Activated naive CD4-positive, alpha-beta T cell treated with anti-CD3 and anti-CD28 coated beads, Interleukin-2, amount 50 U/mL, for 24 hours (primary cell): ENCODE measurements at regions not wholly inside any gene's neighbourhood (a gene's known extent, or its start where the extent isn't known, plus 50 kb on each side); places are given as distances from the start of the nearest gene placed in this dataset.
"Not testable (repeated sequence)": the region's sequence is repeated elsewhere in the genome, so short reads cannot be mapped to it uniquely, and the experiment has no call there.

Source experiments
- H3K27ac Mint-ChIP-seq: one replicate; pipeline ENCODE4 v1.8.0; 2021; ENCODE audit warnings: mild to moderate bottlenecking, mixed read lengths
- H3K27me3 Mint-ChIP-seq: one replicate; pipeline ENCODE4 v1.8.0; 2021; ENCODE audit warnings: mixed read lengths
- H3K36me3 Mint-ChIP-seq: one replicate; pipeline ENCODE4 v1.8.0; 2021; ENCODE audit warnings: mixed read lengths
- H3K4me1 Mint-ChIP-seq: one replicate; pipeline ENCODE4 v1.8.0; 2021; ENCODE audit warnings: mixed read lengths
- H3K4me3 Mint-ChIP-seq: one replicate; pipeline ENCODE4 v1.8.0; 2021; ENCODE audit warnings: mild to moderate bottlenecking, mixed read lengths
- H3K9me3 Mint-ChIP-seq: one replicate; pipeline ENCODE4 v1.8.0; 2021; ENCODE audit warnings: mixed read lengths

- Mint-ChIP-seq H3K4me1 (peaks cover 13% of the 10 kb centered on the region), H3K9me3 (peaks cover 12% of the 10 kb centered on the region), H3K36me3 (peaks cover 3% of the 10 kb centered on the region), H3K27ac (no peak overlapping the region), H3K27me3 (no peaks in the 10 kb centered on the region), H3K4me3 (no peak overlapping the region)
Observed at GRCh38 chr14:38045461-38045860, 162.2 kb upstream of the SSTR1 start.

DNA sequence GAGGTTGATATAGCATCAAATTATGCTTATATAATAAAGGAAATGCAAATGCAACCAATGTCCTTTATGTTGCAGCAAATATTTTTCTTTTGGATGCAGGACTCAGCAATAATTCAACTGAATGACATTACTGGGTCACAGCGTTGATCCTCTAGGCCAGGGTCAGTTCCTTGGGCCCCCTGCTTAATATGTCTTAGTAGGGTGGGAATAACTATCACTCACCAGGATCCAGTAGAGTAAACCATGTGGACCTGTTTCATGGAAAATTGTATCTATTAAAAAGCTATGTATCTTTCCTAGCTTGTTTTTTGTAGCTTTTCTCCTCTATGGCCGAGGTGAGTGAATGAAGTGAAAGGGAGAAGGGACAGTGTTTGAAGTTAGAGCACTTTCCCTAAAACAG, 161.5 kb upstream of the SSTR1 start:
- Mint-ChIP-seq H3K9me3 (peaks cover 16% of the 10 kb centered on the region), H3K27ac (no peak overlapping the region), H3K4me3 (no peak overlapping the region), H3K36me3 (peaks cover 3% of the 10 kb centered on the region), H3K27me3 (no peaks in the 10 kb centered on the region), H3K4me1 (peaks cover 13% of the 10 kb centered on the region)

- H3K4me1 Mint-ChIP-seq: peaks cover 13% of the 10 kb centered on the region
- H3K4me3 Mint-ChIP-seq: no peak overlapping the region
- H3K9me3 Mint-ChIP-seq: peaks cover 16% of the 10 kb centered on the region
- H3K36me3 Mint-ChIP-seq: peaks cover 3% of the 10 kb centered on the region
- no peaks in the 10 kb centered on the region for H3K27me3 Mint-ChIP-seq
- no peak overlapping the region for H3K27ac Mint-ChIP-seq
Observed at GRCh38 chr14:38047195-38047902, 160.4 kb upstream of the SSTR1 start.

- Mint-ChIP-seq H3K4me1 (peaks cover 19% of the 10 kb centered on the region), H3K4me3 (no peak overlapping the region), H3K27ac (no peak overlapping the region)
Observed at GRCh38 chr14:38053666-38054065, 154.0 kb upstream of the SSTR1 start.

GRCh38 chr14:38056270-38056669, 151.4 kb upstream of the SSTR1 start:
- Mint-ChIP-seq H3K36me3 (no peaks in the 10 kb centered on the region), H3K9me3 (no peaks in the 10 kb centered on the region), H3K4me3 (no peak overlapping the region), H3K27ac (no peak overlapping the region), H3K27me3 (no peaks in the 10 kb centered on the region), H3K4me1 (peaks cover 19% of the 10 kb centered on the region)

More at GRCh38 chr14:38053666-38054065, 154.0 kb upstream of the SSTR1 start:
- Mint-ChIP-seq H3K9me3 (peaks cover 11% of the 10 kb centered on the region), H3K27me3 (no peaks in the 10 kb centered on the region), H3K36me3 (peaks cover 3% of the 10 kb centered on the region)

DNA sequence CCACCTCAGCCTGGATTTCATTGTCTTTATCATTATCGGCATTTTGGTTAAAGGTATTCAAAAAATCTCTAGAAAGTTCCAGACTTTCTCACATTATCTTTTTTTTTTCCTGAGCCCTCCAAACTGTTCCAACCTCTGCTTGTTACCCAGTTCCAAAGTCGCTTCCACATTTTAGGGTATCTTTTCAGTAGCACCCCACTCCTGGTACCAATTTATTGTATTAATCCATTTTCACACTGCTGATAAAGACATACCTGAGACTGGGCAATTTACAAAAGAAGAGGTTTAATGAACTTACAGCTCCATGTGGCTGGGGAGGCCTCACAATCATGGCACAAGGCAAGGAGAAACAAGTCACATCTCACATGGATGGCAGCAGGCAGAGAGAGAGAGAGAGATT, 145.5 kb upstream of the SSTR1 start:
- peaks cover 29% of the 10 kb centered on the region for H3K4me1 Mint-ChIP-seq
- not testable (repeated sequence) for H3K36me3 Mint-ChIP-seq, H3K27me3 Mint-ChIP-seq, H3K4me3 Mint-ChIP-seq, H3K27ac Mint-ChIP-seq, H3K9me3 Mint-ChIP-seq

GRCh38 chr14:38063711-38064320, 143.9 kb upstream of the SSTR1 start:
- Mint-ChIP-seq H3K27ac (peak overlapping the region; percentile 4), H3K36me3 (peaks cover 5% of the 10 kb centered on the region), H3K4me1 (peaks cover 39% of the 10 kb centered on the region)

DNA sequence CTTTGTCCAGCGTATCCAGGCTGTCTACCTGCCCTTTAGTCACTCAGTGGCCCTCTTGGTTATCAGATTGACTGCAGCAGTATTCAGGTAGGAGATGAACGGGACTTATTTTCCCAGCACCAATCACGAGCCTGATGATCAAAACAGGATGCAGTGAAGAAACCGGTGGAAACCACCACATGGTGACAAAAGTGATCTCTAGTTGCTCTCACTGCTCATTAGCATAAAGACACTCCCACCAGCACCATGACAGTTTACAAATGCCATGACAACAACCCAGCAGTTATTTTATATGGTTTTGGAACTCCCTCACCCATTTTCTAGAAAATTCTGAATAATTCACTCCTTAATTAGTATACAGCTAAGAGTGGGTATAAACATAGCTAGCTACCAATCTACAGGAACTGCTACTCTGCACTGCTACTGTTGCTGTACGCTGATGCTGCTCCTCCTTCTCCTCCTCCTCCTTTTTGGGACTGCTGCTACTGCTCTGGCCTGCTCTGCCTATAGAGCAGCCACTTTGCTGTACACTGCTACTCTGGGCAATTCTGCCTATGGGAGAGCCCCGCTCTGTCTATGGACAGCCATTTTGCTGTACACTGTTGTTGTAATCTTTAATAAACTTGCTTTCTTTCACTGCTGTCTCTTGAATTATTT, 142.5 kb upstream of the SSTR1 start:
- H3K4me3 Mint-ChIP-seq: peak overlapping the region; percentile 69
- peaks cover 53% of the 10 kb centered on the region for H3K4me1 Mint-ChIP-seq
- peaks cover 13% of the 10 kb centered on the region for H3K9me3 Mint-ChIP-seq
- peaks cover 5% of the 10 kb centered on the region for H3K36me3 Mint-ChIP-seq
- no peaks in the 10 kb centered on the region for H3K27me3 Mint-ChIP-seq
- H3K27ac Mint-ChIP-seq: peak overlapping the region; percentile 96

More at GRCh38 chr14:38063711-38064320, 143.9 kb upstream of the SSTR1 start:
- H3K9me3 Mint-ChIP-seq: peaks cover 10% of the 10 kb centered on the region
- no peak overlapping the region for H3K4me3 Mint-ChIP-seq
- no peaks in the 10 kb centered on the region for H3K27me3 Mint-ChIP-seq

DNA sequence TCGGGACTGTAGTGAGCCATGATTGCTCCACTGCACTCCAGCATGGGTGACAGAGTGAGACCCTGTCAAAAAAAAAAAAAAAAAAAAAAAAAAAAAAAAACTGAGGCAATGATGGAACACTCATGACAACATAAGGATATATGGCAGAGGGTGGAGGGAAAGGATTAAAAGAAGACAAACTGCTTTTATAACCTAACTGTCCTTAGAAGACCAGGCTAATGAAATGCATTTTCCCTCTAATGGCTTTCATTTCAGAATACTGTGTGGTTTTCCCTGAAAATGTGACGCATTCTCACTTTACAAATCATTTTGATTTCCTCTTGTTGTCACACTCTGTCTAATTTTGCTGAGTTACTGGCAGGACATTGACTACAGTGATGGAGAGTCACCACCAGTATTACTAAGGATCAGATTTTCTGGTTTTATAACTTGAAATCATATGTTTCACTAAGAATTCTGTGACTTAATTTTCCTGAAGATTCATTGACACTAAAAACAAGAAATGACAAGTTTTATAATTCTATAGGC, 137.6 kb upstream of the SSTR1 start:
- no peaks in the 10 kb centered on the region for H3K27me3 Mint-ChIP-seq
- H3K27ac Mint-ChIP-seq: peak overlapping the region; percentile 3
- H3K4me3 Mint-ChIP-seq: no peak overlapping the region
- peaks cover 87% of the 10 kb centered on the region for H3K4me1 Mint-ChIP-seq
- H3K36me3 Mint-ChIP-seq: peaks cover 2% of the 10 kb centered on the region
- H3K9me3 Mint-ChIP-seq: peaks cover 4% of the 10 kb centered on the region

DNA sequence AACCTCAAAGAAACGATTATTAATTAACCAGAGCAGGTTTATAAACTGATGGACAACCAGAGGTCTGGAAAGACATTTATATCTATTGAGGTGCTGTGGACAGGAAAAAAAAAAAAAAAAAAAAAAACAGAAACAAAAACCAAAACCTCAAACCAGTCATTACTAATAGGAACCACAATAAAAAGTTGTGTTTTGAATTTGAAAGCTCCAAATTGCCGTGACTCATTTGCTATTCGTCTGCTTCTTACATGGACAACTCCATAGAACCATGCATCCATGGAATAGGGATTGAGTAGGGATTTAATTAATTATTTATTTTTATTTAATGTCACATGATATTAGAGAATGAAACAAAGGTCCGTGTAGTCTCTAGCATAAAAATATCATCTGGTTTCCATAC, 134.1 kb upstream of the SSTR1 start:
- Mint-ChIP-seq H3K27me3 (no peaks in the 10 kb centered on the region), H3K27ac (peak overlapping the region; percentile 64), H3K36me3 (peaks cover 2% of the 10 kb centered on the region), H3K9me3 (peaks cover 4% of the 10 kb centered on the region), H3K4me1 (peaks cover 82% of the 10 kb centered on the region), H3K4me3 (no peak overlapping the region)

DNA sequence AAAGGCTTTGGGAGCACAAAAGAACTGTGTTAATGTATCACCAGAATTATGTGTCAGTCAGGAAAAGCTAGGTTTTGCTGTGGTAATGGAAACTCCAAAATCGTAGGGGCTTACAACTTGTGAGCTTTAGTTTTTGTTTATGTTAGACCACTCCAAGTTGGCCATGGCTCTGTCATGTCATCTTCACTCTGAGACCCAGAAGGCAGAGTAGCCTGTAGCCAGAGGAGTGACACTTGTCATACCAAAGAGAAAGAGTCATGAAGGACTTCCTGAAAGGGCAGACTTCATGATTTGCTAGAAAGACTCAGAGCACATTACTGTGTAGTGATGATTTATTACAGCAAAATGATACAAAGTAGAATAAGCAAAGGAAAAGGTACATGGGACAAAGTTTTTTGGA, 133.6 kb upstream of the SSTR1 start:
- Mint-ChIP-seq H3K36me3 (peaks cover 2% of the 10 kb centered on the region), H3K4me3 (peak overlapping the region; percentile 13), H3K27ac (peak overlapping the region; percentile 64)

DNA sequence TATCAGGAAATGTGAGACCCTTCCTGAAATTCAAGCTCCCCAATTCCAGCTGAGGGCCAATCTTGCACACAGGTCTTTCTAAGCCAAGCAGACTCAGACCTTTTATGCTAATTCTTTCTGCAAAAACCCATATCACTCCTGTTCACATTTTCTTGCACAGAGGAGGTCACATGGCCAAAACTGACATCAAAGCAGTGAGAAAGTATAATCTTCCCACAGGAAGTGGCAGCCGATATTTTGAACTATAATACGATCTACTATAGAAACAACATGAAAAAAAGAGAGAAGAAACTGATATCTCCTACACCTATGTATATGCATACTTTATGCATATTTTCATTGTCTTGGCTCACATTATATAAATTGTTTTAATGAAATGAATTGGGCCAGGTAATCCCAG, 132.9 kb upstream of the SSTR1 start:
- Mint-ChIP-seq H3K9me3 (peaks cover under 1% of the 10 kb centered on the region), H3K36me3 (peaks cover 2% of the 10 kb centered on the region), H3K27ac (peak overlapping the region; percentile 3), H3K4me1 (peaks cover 82% of the 10 kb centered on the region), H3K27me3 (no peaks in the 10 kb centered on the region), H3K4me3 (peak overlapping the region; percentile 13)

More for the DNA sequence above, 133.6 kb upstream of the SSTR1 start:
- H3K9me3 Mint-ChIP-seq: peaks cover 4% of the 10 kb centered on the region
- H3K4me1 Mint-ChIP-seq: peaks cover 82% of the 10 kb centered on the region
- H3K27me3 Mint-ChIP-seq: no peaks in the 10 kb centered on the region

DNA sequence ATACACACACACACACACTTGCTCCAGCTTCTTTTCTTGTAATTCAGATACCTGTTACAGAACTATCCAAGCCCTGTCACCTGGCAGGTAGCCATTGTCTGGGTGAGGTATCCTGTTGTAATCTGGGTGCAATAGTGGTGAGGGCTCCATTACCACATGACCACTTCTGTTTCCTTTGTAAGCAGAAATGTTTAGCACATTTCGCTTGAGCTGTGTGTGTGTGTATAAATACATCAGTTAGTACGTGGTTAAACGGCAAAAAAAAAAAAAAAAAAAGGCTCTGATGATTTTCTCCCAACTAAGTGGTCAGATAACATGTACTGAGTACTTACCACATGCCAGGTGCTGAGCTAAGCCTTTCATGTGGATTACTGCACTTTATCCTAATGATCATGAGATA, 129.3 kb upstream of the SSTR1 start:
- H3K27me3 Mint-ChIP-seq: no peaks in the 10 kb centered on the region
- H3K4me3 Mint-ChIP-seq: peak overlapping the region; percentile 12
- H3K9me3 Mint-ChIP-seq: no peaks in the 10 kb centered on the region
- peaks cover 74% of the 10 kb centered on the region for H3K4me1 Mint-ChIP-seq
- H3K36me3 Mint-ChIP-seq: no peaks in the 10 kb centered on the region
- H3K27ac Mint-ChIP-seq: peak overlapping the region; percentile 78

GRCh38 chr14:38079268-38079667, 128.4 kb upstream of the SSTR1 start:
- no peaks in the 10 kb centered on the region for H3K36me3 Mint-ChIP-seq
- H3K4me3 Mint-ChIP-seq: peak overlapping the region; percentile 51
- H3K27ac Mint-ChIP-seq: peak overlapping the region; percentile 59
- peaks cover 68% of the 10 kb centered on the region for H3K4me1 Mint-ChIP-seq
- H3K9me3 Mint-ChIP-seq: no peaks in the 10 kb centered on the region
- H3K27me3 Mint-ChIP-seq: no peaks in the 10 kb centered on the region

GRCh38 chr14:38079886-38080285, 127.8 kb upstream of the SSTR1 start:
- Mint-ChIP-seq H3K4me1 (peaks cover 62% of the 10 kb centered on the region), H3K36me3 (no peaks in the 10 kb centered on the region), H3K27me3 (no peaks in the 10 kb centered on the region), H3K9me3 (no peaks in the 10 kb centered on the region), H3K27ac (no peak overlapping the region), H3K4me3 (no peak overlapping the region)

GRCh38 chr14:38080696-38081095, 127.0 kb upstream of the SSTR1 start:
- no peaks in the 10 kb centered on the region for H3K9me3 Mint-ChIP-seq
- H3K4me1 Mint-ChIP-seq: peaks cover 58% of the 10 kb centered on the region
- peak overlapping the region; percentile 9 for H3K27ac Mint-ChIP-seq
- H3K4me3 Mint-ChIP-seq: peak overlapping the region; percentile 2
- no peaks in the 10 kb centered on the region for H3K27me3 Mint-ChIP-seq
- no peaks in the 10 kb centered on the region for H3K36me3 Mint-ChIP-seq
